Stimulated activated CD4-positive, alpha-beta T cell treated with anti-CD3 and anti-CD28 coated beads, Interleukin-12 subunit alpha, Interleukin-12 subunit beta, amount 100 ng/mL, for 24 hours (primary cell): ENCODE measurements at regions not wholly inside any gene's neighbourhood (a gene's known extent, or its start where the extent isn't known, plus 50 kb on each side); places are given as distances from the start of the nearest gene placed in this dataset.

Source experiments
- DNase-seq, 2 experiments: peaks; one replicate each; pipeline ENCODE4 v3.0.0-alpha.2; 2020; ENCODE audit warnings: low read depth in 2 of 2

DNA sequence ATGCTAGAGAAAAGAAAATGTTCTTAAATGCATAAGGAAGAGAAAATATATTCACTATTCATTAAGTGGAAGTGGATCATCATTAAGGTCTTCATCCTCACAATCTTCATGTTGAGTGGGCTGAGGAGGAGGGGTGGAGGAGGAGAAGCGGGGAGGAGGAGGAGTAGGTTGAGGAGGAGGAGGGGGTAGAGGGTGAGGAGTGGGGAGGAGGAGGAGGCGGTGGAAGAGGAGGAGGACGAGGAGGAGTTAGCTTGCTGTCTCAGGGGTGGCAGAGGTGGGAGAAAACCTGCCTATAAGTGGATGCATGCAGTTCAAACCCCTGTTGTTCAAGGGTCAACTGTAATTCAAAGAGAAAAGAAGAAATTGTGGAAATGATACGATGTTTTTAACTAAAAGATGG lies 71.6 kb downstream of the MYEOV start:
- no peak for DNase-seq

DNA sequence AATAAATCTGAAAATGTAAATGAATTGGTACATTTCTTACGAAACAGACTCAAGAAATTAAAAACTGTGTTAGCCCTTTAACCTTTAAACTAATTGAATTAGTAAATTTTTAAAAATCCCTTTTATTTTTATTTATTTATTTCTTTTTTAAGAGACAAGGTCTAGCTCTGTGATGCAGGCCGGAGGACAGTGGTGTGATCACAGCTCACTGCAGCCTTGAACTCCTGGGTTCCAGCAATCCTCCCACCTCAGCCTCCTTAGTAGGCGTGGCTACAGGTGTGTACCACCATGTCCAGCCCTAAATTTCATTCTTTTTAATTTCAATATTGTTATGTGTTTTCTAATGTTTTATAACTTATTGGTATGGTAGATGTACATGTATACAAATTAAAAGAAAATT lies 72.6 kb downstream of the MYEOV start:
- DNase-seq: no peak

DNA sequence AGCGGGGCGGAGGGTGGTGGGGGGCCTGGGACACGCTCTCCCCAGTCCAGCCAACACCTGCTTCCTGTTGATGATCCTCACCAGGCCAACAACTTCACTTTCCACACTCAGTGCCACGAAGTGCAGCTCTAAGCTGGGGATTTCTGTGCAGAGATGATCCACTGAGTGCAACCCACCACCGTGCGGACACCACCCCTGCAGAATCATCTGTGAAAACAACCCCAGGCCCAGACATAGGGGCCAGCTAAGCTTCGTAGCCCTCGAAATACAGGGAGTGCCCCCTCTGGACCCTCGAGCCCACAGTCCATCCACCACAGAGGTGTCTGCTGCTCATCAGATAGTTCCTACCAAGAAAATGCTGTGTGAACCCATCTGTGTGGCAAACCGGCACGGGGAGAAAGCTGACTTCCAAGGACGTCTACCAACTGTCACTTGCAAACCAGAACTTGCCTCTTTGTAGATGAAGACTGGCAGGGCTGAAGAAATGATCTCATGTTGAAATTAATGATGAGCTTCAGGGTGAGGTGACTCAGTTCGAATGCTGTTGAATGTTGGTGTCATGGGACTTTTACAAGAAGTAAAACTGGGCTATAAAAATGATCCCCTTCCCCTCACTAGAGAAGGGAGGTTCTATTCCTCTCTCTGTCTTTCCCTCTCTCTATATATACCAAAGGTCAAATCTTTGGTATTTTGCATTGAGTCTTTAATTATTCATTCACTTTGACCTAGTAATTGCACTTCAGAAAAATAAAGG lies 73.4 kb downstream of the MYEOV start:
- no peak for DNase-seq

DNA sequence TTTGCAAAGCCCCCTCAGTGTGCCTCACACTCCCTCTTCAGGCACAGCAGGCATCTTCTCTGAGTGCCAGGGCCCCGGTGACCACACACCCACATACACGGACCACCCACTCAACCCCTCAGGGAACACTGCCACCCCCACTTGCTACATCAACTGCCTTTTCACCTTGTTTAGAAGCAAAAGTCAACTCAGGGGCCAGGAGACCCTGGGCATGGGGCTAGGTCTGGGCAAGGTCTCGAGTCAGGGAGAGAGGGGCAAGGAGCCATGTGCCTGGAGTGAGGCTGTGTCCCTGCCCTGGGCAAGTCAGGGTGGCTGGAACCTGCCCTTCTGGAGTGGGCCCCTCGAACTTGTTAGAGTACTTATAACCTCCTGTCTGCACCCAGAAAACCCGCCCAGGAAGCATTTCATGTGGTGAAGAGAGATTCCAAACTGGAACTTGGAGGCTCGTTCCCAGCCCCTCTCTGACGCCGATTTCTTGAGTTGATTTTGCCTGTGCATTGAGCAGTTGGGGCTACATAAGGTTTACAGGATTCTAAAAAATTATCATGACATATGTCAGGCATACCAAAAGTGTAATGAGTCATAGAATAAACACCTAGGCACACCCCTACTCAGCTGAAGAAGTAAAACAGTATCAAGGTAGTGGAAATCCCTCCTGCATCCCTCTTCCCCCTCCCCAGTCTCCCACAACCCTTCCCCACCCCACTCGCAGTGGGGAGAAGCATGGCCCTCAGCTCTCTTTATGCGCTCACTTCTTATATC lies 74.3 kb downstream of the MYEOV start:
- no peak for DNase-seq

DNA sequence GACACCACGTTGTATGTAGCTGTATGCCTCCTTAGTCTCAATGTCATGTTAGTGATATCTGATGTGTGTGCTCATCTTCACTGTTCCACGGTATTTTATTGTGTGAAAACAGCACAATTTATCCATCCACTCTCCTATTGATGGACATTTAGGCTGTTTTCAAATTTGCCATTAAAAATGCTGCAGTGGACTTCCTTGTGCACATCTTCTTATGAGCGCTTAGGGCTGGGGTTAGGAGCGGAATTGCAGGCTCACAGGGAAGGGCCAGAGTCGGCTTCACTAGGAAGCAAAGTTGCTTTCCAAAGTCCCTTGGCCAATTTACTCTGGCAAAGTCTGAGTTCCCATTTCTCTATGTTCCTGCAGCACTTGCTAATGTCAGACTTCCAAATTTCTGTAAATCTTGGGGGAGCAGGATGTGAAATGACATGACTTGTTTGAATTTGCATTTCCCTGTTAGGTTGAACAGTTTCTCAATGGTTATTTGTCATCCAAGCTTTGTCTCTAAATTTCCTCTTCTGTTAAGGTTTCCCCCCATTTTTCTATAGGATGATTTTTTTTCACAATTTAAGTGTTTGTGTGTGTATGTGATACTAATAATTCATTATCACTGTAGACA lies 75.4 kb downstream of the MYEOV start:
- DNase-seq: no peak

DNA sequence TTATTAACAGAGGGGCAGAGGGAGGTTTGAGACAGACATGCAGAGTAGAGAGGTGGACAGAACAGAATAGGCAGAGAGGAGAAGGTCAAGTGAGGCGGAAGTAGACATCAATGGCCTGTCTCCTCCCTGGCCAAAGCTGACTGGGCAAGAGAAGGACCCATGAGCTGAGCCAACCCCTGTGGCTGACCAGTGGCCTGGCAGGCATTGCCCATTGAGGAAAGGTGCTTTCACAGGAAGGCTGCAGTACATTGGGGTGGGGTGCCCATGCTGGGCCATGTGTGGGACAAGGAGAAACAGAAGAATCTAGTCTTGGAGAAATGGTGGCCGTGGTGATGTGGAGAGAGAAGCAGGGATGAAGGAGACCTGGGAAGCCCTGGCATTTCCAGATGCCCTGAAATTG lies 76.0 kb downstream of the MYEOV start:
- no peak for DNase-seq

DNA sequence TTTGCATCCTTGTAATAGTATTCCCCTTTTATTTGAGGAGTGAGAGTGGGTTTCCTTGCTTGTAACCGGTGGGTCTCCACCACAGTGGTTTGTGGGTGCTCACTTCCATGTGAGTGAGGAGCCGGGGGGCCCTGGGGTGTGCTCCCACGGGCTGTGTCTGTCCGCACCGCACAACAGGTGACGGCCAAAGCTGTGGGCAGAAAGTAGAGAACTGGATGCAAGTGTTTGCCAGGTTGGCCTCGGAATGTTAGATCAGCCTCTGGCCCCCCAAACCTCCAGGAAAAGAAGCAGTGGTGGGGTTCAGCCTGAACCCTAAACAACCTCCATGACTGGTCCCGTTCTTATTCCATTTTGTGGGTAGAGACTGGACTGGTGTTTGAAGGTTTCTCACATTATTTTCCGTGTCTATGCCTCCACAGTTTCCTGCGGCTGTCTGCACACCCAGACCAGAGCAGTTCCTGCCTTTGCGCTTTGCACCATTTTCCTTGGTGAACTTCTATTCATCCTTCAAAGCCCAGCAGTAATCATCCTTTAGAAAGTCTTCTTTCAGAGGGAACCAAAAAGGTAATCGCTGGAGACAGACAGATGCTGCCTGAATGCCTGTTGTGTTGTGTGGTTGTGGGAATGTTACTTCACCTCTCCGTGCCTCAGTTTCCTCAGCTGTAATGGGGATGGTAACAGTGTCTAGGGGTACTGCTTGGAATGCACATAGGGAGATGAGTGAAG lies 77.2 kb downstream of the MYEOV start:
- DNase-seq: no peak

DNA sequence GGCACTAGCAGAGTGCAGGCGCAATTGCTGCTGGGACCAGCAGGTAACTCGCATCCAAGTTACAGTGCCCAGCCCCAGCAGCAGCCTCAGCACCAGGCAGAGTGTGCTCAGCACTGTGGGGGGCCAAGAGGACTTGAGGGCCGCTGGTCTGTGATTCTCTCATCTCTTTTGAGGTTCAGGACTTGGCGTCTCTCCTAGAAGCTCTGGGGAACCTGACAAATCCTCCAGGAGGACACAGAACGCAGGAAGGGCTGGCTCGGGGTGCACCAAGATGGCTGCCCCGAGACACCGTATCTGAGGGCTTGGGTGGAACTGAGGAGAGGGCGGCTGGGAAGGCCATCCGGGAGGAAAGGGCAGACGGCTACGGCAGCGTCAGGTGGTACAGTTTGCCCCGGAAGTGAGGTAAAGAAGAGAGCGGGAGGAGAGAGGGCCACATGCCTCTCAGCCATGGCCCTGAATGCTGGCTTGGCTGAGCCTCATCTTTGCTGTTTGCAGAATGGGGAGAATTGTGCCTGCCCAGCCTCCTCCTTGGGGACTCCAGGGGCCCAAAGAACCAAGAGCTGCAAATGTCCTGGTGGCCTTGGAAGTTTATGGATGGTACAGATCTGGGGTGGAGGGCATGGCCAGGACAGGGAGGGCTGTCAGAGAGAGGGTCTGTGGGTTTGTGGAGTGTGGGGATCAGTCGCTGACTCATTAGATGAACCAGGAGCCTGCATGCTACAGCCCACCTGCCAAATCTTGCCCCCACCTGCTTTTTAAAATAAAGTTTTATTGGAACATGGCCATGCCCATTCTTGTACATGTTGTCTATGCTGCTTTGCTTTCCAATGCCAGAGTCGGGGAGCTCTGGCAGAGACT lies 78.0 kb downstream of the MYEOV start:
- no peak for DNase-seq

DNA sequence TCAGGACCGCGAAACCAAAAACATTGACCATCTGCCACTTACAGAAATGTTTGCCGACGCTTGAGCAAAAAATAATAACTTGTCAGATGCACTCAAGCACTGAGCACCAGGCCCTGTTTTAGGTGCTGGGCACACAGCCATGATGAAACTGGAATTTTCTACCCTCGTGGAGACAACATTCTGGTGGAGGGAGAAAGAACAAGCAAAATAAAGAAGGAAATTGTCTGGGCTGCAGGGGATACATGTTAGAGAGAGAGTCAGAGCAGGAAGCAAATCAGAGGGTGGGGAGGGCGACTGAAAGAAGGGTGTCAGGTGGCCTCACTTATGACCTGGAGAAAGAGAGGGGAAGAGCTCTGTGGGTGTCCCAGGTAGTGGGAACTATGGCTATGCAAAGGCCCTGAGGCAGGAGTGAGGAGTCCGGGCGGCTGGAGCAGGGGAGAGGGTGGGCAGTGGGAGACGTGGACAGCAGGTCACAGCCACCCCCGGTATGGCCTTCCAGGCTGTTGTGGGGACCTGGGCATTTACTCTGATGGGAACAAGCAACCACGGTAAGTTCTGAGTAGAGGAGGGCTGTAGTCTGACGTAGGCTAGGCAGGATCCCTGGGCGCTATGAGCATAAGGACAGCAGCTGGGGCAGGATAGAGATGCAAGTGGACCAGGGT lies 78.8 kb downstream of the MYEOV start:
- no peak for DNase-seq

DNA sequence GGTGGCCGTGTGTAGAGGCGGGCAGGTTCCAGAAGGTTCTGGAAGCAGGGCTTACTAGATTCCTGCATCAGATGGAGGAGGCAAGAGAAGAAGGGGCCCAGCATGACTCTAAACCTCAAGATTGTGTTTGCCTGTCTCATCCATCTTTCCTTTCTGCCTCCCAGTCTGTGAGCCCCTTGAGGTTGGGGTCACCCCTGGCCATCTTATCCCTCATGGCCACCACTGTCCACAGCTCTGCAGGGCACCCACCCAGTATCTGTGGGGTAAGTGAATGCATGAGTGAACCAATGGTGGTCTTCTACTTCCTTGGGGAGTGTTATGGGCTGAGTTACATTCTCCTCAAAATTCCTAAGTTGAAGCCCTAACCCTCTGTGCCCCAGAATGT lies 79.3 kb downstream of the MYEOV start:
- no peak for DNase-seq

DNA sequence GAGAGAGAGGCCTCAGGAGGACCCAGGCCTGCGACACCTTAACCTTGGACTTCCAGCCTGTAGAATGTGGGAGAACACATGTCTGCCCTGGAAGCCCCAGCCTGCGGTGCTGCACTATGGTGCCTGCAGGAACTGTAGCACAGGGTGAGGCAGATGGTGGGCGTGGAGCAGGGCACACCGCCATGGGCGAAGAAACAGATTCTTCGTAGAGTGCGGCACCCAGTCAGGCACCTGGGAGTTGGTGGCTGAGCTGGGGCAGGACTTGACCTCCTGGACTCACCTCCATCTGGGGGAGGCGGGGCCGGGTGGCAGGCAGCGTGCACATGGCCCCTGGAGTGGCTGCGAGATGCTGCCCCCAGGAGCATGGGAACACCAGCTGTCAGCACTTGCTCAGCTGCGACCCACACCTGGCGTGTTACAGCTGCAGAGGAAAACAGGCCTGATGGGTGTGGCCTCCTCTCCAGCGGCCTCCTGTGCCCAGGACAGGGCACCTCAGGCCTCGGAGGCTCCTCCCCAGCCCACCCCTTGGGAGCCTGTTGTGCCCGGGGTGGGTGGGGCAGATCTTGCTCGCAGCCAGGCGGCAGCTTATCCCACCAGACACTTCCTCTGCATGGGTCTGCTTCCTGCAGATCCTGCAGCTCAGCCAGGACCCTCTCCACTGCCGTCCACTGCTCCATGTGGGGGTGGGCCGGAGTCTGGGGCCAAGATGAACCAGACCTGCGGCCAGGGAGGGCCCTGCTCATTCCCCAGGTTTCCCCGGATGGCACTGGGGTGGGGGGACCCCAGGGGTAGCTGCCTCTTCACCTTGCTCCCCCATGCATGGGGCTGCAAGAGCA lies 80.4 kb downstream of the MYEOV start:
- DNase-seq: no peak

DNA sequence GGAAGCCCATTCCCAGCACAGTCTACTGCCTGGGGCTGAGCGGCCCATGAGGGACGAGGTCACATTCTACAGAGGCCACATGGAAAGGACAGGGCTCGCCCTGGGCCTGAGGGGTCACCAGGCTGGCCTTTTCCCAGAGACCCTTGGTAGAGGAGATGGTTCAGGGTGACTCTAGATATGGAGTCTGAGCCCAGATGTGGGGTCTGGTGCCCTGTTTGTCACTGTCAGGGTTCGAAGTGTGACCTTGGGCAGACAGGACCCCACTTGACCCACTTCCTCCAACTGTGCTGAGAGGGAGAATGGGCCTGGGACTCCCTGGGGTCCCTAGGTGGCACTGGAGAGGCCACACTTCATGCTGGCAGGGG lies 81.0 kb downstream of the MYEOV start:
- no peak for DNase-seq

DNA sequence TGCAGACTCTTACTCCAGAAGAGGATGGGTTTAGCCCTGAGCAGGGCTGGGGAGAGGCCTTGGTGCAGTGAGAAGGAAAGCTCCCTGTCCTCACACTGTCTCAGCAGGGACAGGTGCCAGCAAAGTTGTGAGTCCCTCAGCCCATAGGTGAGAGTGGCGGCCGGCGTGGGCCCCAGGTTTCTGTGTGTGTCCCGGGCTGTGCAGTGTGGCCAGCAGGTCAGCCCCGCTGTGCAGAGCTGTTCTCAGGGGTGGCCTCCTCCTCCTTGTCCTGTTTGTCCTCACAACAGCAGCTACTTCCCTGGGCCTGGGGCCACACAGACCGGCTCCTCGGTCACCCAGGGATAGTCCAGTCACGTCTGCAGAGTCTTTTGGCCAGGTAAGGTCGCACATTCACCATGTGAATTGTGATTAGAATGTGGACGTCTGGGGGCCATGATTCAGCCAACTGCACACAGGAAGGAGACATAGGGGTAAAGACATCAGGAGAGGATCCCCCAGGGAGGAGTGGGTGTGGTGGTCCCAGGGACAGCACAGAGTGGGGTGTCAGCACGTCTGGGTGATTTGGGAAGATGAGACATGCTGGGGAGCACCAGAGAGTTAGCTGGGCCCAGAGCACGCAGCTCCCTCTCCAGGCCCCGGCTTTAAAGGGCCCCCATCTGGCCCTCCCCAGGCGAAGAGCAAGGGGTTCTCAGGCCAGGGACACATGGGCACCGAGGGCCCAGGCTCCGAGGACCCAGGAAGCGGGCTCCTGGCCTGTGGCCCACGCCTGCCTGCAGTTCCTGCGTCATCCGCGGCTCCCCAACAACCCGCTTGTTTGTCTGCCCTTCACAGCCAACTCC lies 81.6 kb downstream of the MYEOV start:
- no peak for DNase-seq

DNA sequence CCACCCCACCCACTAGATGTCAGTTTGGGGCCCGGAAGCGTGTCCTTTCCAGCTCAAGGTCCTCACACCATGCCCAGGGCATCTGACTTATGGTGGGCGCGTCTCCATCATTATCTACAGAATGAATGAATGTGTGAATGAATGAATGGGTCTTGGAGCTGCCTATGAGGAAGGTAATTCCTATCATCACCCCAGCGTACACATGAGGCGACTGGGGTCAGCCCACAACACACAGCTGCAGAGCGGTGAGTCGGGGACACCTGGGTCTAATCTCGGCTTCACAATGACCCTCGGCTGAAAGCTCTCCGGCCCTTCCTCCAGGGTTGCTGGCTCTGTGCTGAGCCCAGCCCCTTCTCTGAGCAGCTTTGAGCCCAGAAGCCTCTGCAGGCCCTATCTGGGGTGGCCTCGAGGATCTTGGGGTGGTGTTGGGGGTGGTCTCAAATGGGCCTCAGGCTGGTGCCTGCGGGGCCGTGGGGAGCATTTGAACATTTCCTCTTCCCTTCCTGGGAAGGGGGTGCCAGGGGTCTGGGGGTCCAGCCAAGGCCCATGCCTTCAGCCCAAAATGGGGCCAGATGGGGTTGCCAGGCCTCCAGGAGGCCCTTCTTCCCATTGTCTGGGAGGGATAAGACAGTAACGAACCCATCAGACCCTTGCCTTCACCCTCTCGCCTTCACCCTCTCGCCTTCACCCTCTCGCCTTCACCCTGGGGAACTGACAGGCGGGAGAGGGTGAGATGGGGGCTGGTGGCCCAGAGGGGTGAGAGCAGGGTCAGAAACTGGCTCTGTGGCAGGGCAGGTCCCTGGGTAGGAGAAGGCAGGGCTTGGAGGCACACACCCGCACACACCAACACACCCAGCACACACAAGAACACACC lies 82.4 kb downstream of the MYEOV start:
- DNase-seq: no peak

DNA sequence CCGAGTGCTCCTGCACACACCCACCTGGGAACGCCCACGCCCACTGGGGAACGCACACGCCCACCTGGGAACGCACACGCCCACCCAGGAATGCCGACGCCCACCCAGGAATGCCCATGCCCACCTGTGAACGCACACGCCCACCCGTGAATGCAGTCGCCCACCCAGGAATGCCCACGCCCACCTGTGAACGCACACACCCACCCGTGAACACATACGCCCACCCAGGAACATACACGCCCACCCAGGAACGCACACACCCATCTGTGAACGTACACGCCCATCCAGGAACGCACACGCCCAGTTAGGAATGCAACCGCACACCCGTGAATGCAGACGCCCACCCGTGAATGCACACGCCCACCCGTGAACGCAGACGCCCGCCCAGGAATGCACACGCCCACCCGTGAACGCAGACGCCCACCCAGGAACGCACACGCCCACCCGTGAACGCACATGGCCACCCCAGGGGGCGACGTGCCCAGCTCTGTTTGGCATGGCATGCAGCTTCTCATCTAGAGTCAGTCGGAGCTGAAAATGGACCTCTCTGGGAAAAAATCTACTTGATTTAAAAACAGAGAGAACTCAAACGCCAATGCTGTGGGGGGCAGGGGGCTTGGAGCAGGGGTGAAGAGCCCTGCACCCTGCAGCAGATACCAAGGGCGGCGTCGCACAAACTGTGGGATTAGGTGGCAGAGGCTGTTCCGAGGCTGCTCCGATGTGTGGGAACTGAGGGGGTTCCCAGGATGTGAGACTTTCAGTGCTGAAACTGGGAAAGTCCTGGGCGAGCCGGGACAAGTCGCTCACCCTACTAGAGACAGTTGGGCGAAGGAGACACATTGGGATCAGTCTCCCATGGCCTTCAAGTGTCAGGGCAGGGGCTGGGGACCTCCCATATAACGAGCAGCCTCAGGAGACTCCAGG lies 83.3 kb downstream of the MYEOV start:
- DNase-seq: no peak

DNA sequence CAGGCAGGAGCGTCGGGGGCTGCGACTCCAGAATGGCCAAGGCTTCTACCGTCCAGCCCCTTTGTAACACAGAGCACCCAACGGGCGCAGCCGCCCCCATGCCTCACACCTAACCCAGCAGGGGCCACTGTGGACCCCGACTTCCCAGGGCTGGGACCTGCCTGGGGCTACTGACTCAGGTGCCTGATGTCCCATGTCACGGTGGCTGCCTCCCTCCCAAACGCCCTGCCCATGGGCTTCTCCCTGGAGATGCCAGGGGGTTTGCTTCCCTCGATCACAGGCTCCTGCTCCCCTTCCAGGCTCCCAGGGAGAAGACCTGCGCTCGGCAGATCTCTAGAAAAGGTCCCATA lies 84.0 kb downstream of the MYEOV start:
- no peak for DNase-seq
